Hematopoietic multipotent progenitor cell treated with erythropoietin and hydrocortisone succinate and interleukin-3 and kit ligand, for 17 days (in vitro differentiated cells): ENCODE measurements at regions not wholly inside any gene's neighbourhood (a gene's known extent, or its start where the extent isn't known, plus 50 kb on each side); places are given as distances from the start of the nearest gene placed in this dataset.
"Not testable (repeated sequence)": the region's sequence is repeated elsewhere in the genome, so short reads cannot be mapped to it uniquely, and the experiment has no call there.

Experiments used
- DNase-seq: peaks from one replicate; pipeline ENCODE4 v3.0.0-alpha.2; 2015; ENCODE audit warnings: low spot score

DNA sequence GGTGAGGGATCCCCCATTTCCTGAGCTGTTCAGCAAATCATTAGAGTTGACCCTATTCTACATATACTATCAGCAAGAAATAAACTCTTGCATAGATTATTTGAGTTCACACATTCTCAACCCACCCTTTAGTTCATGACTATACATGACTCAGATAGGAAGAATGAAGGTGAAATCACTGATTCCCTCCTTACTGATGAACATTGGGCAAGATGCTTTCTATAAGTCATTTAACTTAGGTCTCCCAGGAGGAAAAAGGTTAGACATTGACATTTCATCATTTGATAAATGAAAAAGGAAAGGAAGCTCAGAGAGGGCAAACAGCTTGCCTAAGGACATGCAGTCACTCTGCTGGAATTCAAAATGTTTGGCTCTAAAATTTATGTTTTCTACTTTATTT, 408.0 kb downstream of the TMEM182 start:
- DNase-seq: no peak

DNA sequence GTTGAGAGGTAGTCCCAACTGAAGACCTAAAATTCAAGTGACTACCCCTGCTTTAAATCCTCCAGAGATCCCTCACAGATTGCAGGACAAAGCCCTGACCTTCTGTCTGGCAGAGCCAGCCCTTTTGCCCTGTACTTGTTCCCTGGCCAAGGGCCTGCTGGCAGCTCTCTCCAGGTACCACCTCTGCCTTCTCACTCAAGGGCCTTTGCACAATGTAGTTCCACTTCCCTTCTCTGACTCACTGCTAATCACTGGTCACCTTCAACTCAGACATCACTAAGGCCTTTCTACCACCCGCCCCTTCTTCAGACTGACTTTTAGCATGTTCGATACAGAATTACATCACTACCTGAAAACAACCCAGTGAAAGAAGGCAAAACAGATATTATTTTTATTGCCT, 411.0 kb downstream of the TMEM182 start:
- DNase-seq: no peak

DNA sequence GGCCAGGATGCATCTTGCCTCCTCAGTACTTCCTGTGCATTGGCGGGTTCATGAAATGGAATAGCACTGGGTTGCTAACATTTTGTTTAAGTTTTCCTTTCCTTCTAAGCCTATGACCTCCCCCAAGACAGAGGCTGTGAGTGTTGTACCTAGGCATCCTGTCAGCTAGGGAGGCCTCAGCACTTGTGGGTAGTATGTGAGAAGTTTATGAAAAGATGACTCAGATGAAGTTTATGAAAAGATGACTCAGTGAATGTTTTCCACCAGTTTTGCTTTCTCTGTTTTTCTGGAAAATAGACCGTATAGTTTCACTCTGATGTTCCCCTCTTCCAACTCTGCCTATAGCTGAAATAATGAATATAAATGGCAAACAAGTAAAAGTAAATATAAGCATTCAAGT, 412.9 kb downstream of the TMEM182 start:
- no peak for DNase-seq

DNA sequence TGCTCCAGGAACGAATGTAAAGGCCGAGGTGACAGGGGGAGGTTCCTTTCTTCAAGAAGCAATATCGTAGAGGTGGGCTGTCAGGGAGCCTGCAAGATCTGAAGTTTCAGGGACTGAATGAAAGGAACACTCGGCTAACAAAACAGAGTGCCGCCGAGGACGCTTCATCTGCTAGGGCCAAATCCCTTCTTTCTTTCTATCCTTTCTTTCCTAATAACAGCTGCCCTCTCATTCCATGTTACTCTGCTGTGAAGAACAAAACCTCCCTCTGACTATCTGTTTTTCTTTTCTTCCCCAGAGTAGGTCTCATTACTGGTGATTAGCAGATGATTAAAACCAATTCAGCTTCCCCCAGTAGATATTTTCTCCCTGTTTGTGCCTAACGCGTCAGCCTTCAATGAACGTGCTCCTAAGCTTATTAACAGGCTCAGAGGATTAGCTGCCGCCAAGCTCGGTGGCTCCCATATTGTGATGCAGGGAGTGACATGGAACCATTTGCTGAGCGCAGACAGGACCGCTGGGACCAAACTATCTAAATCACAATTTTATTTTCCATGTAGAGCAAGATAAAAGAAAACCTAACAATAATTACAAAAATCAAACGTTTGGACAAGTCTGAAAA, 414.6 kb downstream of the TMEM182 start:
- DNase-seq: no peak

DNA sequence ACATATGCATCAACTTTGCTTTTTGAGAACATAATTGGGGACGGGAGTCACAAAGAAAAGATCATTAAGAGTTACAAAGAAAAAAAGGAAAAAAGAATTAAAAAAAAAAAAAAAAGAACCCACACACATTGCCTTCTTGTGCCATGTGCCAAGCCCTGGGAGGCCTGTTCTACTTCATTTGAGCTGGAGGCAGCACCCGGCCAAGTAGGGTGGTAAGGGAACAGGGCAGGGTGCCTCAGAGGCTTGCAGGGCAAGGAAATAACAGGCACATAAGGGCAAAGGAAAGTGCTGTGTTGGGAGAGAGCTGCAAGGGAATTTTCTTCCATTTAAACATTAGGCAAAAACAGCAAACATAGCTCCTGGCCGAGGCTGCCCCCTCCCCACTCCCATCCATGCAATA, 418.0 kb downstream of the TMEM182 start:
- no peak for DNase-seq

DNA sequence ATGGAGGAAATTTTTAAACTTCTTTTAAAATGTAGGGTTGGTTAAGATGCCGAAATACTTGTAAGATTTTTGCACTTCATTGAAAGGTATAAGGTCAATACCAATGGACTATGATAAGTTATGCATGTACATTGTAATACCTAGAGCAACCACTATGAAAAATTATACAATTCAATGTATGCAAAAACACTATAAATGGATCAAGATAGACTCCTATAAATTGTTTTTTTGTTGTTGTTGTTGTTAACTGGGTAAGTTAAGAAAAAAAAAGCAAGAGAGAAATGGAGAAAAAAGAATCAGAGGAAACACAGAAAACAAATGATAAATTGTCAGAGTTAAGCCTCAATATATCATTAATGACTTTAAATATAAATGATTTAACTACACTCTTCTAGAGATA, 421.2 kb downstream of the TMEM182 start:
- no peak for DNase-seq

DNA sequence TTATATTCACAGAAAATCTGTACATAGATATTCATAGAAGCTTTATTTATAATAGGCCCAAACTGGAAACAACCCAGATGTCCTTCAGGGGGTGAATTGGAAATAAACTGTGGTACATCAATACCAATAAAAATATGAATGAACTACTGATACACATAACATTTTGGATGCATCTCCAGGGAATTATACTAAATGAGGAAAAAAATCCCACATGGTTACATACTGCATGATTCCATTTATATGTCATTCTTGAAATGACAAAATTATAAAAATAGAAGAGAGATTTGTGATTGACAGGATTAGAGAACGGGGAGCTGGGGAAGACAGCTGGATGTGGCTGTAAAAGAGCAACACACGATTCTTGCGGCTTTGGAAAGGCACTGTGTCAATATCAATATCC, 435.0 kb downstream of the TMEM182 start:
- DNase-seq: no peak

DNA sequence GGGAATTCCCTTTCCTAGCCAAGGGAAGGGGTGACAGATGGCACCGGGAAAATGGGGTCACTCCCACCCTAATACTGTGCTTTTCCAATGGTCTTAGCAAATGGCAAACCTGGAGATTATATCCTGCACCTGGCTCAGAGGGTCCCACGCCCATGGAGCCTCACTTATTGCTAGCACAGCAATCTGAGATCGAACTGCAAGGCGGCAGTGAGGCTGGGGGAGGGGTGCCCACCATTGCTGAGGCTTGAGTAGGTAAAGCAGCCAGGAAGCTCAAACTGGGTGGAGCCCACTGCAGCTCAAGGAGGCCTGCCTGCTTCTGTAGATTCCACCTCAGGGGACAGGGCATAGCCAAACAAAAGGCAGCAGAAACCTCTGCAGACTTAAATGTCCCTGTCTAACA, 438.9 kb downstream of the TMEM182 start:
- not testable (repeated sequence) for DNase-seq

DNA sequence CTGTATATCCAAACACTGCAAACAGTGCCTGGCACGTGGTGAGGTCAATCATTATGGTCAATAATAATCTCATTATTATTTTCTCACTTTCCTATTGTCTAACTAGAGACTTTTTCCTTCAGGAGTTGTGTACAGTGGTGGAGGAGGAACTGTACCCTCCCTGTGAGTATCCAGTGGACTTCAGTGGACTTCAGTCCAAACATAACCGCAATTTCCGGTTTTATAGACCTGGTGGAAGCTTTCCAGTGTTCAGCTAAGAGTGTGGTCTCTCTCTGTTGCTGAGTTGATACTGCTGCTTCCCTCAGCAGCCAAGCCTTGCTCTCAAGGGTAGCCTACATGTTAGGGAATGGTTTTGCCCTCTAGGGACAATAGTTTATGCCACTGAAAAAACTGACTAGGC, 447.1 kb downstream of the TMEM182 start:
- DNase-seq: no peak

DNA sequence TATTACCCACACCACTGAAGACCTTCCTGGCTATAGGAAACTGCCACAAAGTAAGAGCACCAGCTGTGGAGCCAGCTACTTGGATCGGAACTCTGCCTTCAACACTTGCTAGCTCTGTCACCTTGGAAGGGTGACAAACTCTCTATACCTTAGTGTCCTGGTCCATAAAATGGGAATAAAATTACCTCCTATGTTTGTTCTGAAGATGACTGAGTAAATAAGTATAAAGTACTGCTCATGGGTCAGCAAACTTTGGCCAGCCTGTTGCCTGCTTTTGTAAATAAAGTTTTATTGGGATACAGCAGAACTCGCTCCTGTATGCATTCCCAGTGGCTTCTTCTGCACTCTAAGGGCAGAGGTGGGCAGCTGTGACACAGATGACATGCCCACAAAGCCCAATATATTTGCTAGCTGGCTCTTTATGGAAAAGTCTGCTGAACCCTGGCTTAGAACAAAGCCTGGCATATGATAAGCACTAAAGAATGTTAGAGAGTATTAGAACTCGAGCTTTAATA, 451.3 kb downstream of the TMEM182 start:
- no peak for DNase-seq

DNA sequence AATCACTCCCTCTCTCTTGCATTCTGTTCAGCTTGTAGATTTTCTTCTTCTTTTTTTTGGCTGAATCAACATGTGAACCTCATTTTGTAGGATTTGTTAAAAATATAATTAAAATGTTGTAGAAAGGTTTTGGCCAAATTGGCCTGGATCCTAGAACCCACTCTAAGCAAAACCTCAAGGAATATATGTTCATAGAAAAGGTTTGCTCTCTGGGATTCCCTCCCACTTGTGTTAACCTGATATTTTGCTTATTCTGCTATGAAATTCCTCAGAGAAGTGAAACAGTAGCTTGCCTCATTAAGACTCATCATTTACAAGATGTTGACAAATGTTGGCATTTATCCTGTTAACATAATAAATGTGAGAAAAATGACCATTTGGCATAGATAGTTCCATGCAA, 456.7 kb downstream of the TMEM182 start:
- no peak for DNase-seq

DNA sequence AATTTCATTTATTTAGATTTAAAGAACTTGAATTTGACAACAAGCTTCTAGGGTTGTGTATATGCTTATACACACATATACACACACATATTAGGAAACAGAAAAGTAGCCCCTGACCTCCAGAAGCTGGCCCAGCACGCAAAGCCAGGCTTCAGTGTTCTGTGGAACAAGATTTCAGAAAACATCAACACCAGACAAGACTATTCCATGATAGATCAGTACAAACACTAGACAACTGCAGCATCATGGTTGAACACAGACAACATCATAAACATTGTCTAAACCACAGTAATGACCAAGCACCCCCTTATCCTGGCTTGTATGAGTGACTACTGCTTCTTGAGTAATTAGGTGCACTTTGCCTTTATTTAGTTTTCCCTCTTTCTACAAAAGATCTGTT, 457.6 kb downstream of the TMEM182 start:
- DNase-seq: no peak

DNA sequence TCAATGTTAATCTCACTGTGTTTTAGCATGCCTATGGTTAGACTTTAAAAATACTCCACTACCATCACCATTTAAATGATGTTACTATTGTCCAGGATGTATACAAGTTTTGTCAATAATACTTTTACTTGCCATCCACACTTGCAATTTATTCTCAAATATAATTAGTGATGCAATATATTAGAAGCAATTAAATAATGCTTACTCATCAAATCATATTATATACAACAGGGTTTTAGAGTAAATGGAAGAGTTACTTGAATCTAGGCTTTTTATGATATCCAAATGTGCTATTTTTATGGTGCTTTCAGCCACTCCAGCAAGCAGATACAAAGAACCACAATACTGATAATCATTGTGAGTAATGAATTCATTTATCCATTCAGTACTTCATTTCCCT, 461.1 kb downstream of the TMEM182 start:
- no peak for DNase-seq

DNA sequence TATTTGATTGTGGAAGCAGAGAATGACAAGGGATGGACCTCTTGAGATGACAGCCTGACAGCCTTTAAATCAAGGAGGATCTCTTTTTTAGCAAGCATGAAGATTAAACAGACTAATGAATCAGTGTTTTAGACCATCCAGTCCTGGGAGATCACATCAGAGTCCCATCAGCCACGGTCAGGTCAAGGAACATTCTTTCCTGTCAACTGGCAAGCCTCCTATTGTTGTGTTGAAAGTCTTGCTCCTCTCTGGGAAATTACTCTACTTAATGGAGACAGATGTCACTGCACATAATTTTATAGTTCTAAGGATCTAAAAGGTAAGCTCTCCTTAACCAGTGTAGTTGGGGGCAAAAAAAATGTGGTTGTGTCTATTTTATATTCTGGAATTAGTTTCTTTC, 469.0 kb downstream of the TMEM182 start:
- no peak for DNase-seq

DNA sequence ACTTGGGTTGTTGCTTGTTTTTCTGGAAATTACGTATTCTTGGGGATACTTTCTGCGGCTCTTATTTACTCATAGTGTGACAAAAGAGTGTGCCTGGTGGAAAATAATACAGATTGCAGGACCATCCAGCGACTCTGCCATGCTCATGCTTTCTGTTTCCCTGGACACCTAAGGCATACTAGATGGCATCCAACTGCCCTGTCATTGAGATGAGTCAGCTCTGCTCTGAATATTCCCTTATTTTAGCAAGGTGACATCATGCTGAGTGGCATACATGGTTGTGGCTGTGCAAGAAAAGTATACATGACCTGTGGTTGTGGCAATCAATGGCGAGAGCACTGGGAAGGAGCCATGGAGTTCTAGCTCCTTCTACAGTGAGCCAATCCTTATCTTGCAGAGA, 471.0 kb downstream of the TMEM182 start:
- no peak for DNase-seq

DNA sequence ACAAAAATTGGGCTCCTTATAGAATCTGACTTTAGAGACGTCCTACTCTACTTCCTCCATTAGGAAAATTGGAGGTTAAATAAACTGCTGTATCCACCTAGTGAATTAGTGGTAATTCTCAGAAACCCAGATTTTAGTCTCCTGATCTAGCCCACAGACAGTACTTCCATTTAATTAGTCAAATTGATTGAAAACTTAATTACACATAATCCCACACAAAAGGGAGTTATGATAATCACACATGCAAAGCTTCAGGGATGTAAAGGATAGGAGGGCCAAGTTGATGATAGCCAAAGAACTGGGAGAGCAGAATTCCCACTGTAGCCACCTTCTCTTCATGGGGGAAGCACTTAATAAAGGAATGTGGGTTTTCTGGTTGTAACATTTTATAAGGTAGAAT, 471.9 kb downstream of the TMEM182 start:
- no peak for DNase-seq

DNA sequence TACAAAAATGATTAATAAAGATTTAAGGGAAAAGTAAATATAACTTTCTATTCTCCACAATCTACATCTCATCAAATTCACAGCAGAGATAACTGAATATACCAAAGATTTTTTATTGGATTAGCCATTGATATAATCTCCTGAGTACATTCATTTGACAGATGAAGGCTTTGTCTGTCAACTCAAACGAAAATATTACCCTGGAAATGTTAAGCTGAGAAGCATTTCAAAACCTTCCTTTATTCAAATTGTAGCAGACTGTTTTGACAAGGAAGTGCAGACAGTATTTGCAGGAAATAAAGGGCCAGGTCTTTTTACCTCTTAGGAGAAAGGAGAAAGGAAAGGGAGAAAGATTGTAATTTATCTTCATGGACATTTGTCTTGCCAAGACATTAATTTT, 473.5 kb downstream of the TMEM182 start:
- DNase-seq: no peak

DNA sequence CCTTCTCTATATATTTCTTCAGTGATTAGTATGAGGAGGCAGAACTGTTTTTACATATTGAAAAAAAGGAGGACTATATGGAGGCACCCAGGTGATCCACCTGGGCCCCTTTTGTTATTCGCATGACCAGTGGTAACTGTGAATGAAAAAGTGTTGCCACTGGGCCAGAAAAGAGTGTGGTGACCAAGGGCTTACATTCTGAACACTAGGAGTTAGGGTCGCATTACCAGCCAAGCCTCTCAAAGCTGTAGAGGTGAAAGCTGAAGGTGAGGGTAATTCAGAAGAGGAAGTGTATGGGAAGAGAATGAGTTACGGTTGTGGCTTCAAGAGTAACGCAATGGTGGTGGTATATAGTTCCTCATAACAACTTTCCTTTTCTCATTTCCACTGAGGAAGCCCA, 487.6 kb downstream of the TMEM182 start:
- DNase-seq: no peak

DNA sequence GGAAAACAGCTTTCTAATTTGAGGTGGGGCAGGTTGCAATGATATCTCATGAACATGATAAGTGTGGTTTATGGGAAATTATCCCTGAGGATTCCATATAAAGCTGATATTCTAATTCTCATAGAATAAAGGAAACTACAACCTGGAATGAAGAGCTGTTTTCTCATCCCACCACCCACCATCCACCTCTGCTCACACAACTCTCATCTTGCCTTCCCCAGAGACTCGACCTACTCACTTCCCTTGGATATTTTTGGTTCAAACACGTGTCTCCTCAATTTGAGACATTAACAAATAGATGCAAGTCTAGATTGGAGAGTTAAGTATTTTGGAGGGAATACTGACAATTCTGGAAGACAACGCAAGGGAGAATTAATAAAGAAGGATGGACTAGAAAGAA, 490.9 kb downstream of the TMEM182 start:
- DNase-seq: no peak

DNA sequence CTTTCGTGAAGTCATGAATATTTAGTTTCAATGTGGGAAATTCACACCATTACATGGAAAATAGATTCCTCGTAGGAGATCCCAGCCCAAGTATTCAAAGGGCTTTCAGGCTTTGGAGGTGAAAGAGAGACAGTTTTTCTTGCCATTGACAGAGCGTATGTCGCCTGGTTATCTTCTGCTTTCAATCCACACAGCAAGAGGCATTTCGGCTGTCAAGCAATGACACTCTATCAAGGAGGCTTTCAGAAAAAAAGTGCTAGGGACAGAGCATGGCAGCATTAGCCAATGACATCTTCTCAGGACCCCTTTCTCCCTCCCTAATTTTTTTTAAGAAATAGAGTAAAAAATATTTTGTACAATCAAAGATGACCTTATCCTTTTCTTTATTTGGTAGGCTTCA, 492.8 kb downstream of the TMEM182 start:
- DNase-seq: no peak

DNA sequence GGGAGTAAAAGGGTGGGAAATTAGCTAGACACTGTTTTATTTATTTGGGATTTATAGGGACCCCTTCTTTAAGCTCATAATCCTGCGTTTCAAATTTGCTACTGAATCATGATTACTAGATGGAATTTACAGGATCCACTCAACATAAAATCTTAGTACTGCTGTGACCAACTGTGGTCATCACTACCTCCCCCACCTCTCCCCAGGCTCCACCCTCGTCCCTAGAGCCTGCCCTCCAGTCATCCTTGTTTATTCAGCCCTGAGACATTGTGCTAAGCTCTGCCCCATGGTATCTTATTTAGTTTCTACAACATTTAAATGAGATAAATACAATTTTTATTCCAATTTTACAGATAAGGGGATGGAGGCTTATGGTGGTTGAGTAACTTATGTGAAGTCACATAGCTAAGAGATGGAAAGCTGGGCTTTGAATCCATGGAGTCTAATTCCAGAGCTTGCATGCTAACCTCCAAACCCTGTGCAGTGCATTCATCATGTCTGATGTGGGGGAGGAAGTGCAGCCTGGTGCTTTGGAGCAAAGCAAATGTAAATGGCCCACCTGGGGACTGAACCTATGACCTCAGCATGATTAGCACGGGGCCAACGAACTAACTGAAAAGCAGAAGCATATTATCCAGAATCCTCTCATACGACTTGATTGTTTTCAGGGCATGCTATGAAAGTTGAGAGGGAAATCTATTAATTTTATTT, 502.4 kb downstream of the TMEM182 start:
- DNase-seq: no peak

DNA sequence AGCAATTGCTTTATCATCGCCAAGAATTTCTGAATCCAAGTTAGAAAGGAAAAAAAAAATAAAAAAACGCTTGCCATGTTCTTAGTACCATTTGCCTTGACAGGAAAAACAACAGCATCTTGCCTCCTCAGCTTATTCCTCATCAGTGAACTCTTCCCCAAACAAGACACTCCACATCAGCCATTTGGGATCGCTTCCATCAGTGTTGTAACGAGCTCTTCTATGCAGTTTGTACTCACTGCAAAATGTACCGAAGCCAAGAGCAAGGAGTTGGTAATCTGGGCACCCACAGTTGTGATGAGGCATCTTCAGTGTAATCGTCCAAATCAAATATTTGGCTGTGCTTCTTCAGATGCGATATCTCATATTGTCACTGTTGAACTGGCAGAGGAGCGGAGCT, 503.7 kb downstream of the TMEM182 start:
- no peak for DNase-seq

DNA sequence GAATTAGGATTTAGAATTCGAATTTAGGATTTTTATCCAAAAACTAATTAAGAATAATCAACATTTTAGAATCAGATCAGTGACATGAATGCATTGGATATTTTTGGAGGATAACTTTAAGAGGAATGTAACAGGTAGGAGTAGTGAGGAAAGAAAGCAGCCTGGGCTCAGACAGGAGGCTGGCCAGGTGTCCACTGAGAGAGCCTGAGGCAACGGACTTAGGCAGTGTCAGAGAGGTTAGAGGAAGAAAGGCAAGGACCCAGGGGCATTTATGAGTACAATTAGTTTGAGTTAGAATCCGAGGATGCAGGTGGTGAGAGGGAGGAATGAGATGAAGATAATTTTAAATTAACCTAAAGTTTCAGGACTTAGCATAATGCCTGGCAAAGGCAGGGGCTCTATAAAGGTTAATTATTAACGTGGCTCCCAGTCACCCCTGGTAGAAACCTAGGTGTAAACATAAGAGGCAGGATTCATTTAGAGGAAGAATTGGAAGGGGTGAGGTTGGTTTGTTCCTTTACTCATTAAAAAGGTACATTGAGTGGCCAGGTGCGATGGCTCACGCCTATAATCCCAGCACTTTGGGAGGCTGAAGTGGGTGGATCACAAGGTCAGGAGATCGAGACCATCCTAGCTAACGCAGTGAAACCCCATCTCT, 507.1 kb downstream of the TMEM182 start:
- no peak for DNase-seq

DNA sequence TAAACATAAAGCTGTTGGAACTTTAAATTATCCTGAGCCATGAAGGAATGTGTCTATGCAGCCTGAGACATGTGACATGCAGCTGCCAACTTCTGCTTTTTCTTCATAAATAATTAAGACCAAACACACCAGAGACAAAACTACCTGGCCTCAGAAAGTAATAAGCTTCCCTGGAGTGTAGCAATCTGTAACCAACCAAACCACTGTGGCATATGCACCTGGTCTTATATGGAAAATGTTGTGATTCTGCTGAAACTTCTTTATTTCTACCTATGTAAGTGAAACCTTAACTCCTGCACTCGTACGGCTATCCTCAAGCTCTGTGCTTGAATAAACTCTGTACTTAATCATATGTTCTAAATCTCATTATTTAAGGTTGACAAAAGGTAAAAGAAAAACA, 515.0 kb downstream of the TMEM182 start:
- DNase-seq: no peak
